Panc1 (cell line): ENCODE measurements at regions not wholly inside any gene's neighbourhood (a gene's known extent, or its start where the extent isn't known, plus 50 kb on each side); places are given as distances from the start of the nearest gene placed in this dataset.

Experiments
- ATAC-seq: fragments of 200-7000 bp; cut with Tn5 transposase; 2 replicates; pipeline ENCODE4 v1.9.1; 2020; ENCODE audit warnings: mild to moderate bottlenecking, moderate library complexity
- BruUV-seq: library from RNA; stranded (reverse); fragments of 400-500 nt; replicated peaks from 2 replicates; lab custom pipeline; 2021; lab: Mats Ljungman, UMichigan
- CTCF ChIA-PET: fragments of 300-600 bp; sonication (Branson Sonifier 250); formaldehyde crosslinking; loops from one replicate; lab custom pipeline; 2022; ENCODE audit warnings: antibody characterized with exemption; lab: Charles Lee
- POLR2A ChIA-PET: fragments of 300-600 bp; sonication (Branson Sonifier 250); formaldehyde crosslinking; loops from one replicate; lab custom pipeline; 2022; ENCODE audit warnings: antibody characterized with exemption; lab: Charles Lee
- DNase-seq: peaks from one replicate; pipeline ENCODE4 v3.0.0-alpha.2; 2010; ENCODE audit warnings: low read depth, low spot score
- H3K27ac ChIP-seq: 2 replicates; pipeline ENCODE4 v1.5.1; 2011; ENCODE audit warnings: mild to moderate bottlenecking, low read length, inconsistent platforms
- H3K27me3 ChIP-seq: fragments of 200-500 bp; sonication (Bioruptor generic); 2 replicates; pipeline ENCODE4 v1.6.0; 2014; ENCODE audit warnings: low read length, inconsistent platforms; ENCODE audit not compliant: control insufficient read depth, insufficient read depth
- H3K36me3 ChIP-seq: fragments of 200-500 bp; sonication (Bioruptor generic); 2 replicates; pipeline ENCODE4 v1.5.1; 2014; ENCODE audit warnings: inconsistent platforms, mild to moderate bottlenecking, low read length, moderate library complexity; ENCODE audit not compliant: control insufficient read depth, insufficient read depth
- H3K4me1 ChIP-seq: 2 replicates; pipeline ENCODE4 v1.5.1; 2011; ENCODE audit warnings: inconsistent platforms, mild to moderate bottlenecking, low read length, moderate library complexity; ENCODE audit not compliant: control insufficient read depth, insufficient read depth
- H3K4me3 ChIP-seq, 2 experiments: 2 replicates each; pipeline ENCODE4 v1.5.1; 2011 to 2012; ENCODE audit warnings: low read depth in 2 of 2, low read length in 2 of 2, mild to moderate bottlenecking in 2 of 2, inconsistent platforms in 1 of 2, moderate library complexity in 1 of 2
- H3K9me3 ChIP-seq: fragments of 200-500 bp; sonication (Bioruptor generic); 2 replicates; pipeline ENCODE4 v1.5.1; 2014; ENCODE audit warnings: low read depth, mild to moderate bottlenecking, inconsistent platforms, low read length, moderate library complexity; ENCODE audit not compliant: control insufficient read depth, insufficient read depth
- POLR2AphosphoS5 ChIP-seq: IDR thresholded peaks from 2 replicates; pipeline ENCODE4 v1.6.1; 2012; ENCODE audit warnings: mild to moderate bottlenecking, low read depth, low read length, moderate library complexity
- SIN3A ChIP-seq: IDR thresholded peaks from 2 replicates; pipeline ENCODE4 v1.6.1; 2012; ENCODE audit warnings: low read depth, mild to moderate bottlenecking, low read length, moderate library complexity, borderline replicate concordance; ENCODE audit not compliant: insufficient read depth
- TCF7L2 ChIP-seq: IDR thresholded peaks from 2 replicates; pipeline ENCODE4 v1.6.1; 2011; ENCODE audit warnings: mild to moderate bottlenecking, low read depth, low read length, inconsistent platforms
- in situ Hi-C: cut with HindIII; loops from 2 replicates; pipeline ENCODE4 v1.10.0; 2016; ENCODE audit warnings: low sequenced_read_pairs, low pct_unique_long_range_greater_than_20kb
- intact Hi-C: fragments of 100-400 bp; cut with micrococcal nuclease; formaldehyde crosslinking; loops from one replicate; pipeline ENCODE4 v1.10.0; 2022; ENCODE audit not compliant: unreplicated experiment
- TF ChIP-seq, protein P1 (sequence below), 2 experiments: IDR thresholded peaks; 2 replicates each; pipeline ENCODE4 v1.6.1; 2011 to 2012; ENCODE audit warnings: low read depth in 2 of 2, control low read depth in 1 of 2, low read length in 1 of 2, mild to moderate bottlenecking in 1 of 2, moderate library complexity in 1 of 2; ENCODE audit not compliant: insufficient read depth in 1 of 2
- TF ChIP-seq, protein P2 (sequence below): fragments of 450-650 bp; IDR thresholded peaks from 2 replicates; pipeline ENCODE4 v1.5.1; 2017; ENCODE audit warnings: mild to moderate bottlenecking

DNA sequence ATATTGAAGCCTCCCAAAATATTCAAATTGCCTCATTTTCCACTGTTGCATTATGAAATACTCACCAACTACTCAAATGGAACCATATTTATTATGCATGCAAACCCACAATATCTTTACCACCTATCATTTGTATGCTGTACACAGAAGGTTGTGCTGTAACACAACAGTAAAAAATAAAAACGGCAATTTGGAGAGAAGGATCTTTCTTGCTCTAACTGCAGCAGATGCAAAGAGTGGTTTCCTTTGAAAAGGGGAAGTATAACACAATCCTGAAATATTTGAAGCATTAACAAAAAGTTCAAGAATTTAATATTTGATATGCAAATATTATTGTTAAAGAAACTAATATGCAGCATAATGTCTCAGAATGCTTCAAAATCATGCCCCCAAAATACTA is 244.5 kb upstream of the SUCLG2 start:
- POLR2A ChIA-PET, result no interaction called here
- H3K4me1 ChIP-seq, result no peaks in the 10 kb centered on the region
- no TSS peak for BruUV-seq
- no peak for TF ChIP-seq SIN3A
- TF ChIP-seq POLR2AphosphoS5, result no peak
- no peak for TF ChIP-seq TCF7L2
- TF ChIP-seq, protein P1, sequence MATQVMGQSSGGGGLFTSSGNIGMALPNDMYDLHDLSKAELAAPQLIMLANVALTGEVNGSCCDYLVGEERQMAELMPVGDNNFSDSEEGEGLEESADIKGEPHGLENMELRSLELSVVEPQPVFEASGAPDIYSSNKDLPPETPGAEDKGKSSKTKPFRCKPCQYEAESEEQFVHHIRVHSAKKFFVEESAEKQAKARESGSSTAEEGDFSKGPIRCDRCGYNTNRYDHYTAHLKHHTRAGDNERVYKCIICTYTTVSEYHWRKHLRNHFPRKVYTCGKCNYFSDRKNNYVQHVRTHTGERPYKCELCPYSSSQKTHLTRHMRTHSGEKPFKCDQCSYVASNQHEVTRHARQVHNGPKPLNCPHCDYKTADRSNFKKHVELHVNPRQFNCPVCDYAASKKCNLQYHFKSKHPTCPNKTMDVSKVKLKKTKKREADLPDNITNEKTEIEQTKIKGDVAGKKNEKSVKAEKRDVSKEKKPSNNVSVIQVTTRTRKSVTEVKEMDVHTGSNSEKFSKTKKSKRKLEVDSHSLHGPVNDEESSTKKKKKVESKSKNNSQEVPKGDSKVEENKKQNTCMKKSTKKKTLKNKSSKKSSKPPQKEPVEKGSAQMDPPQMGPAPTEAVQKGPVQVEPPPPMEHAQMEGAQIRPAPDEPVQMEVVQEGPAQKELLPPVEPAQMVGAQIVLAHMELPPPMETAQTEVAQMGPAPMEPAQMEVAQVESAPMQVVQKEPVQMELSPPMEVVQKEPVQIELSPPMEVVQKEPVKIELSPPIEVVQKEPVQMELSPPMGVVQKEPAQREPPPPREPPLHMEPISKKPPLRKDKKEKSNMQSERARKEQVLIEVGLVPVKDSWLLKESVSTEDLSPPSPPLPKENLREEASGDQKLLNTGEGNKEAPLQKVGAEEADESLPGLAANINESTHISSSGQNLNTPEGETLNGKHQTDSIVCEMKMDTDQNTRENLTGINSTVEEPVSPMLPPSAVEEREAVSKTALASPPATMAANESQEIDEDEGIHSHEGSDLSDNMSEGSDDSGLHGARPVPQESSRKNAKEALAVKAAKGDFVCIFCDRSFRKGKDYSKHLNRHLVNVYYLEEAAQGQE (IDR thresholded peaks at IDR 0.05; ENCODE audit: insufficient read depth in 1 of 2, low read depth in 2 of 2, low read length in 1 of 2), result no peak
- TF ChIP-seq, protein P2, sequence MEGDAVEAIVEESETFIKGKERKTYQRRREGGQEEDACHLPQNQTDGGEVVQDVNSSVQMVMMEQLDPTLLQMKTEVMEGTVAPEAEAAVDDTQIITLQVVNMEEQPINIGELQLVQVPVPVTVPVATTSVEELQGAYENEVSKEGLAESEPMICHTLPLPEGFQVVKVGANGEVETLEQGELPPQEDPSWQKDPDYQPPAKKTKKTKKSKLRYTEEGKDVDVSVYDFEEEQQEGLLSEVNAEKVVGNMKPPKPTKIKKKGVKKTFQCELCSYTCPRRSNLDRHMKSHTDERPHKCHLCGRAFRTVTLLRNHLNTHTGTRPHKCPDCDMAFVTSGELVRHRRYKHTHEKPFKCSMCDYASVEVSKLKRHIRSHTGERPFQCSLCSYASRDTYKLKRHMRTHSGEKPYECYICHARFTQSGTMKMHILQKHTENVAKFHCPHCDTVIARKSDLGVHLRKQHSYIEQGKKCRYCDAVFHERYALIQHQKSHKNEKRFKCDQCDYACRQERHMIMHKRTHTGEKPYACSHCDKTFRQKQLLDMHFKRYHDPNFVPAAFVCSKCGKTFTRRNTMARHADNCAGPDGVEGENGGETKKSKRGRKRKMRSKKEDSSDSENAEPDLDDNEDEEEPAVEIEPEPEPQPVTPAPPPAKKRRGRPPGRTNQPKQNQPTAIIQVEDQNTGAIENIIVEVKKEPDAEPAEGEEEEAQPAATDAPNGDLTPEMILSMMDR, result no peak
- H3K27ac ChIP-seq, result no peak overlapping the region
- H3K36me3 ChIP-seq, result no peaks in the 10 kb centered on the region
- DNase-seq (no peak), ATAC-seq (no peak)
- in situ Hi-C loops, result no loop called here
- CTCF ChIA-PET, result no interaction called here
- intact Hi-C loops, result no loop called here
- no peaks in the 10 kb centered on the region for H3K9me3 ChIP-seq
- H3K27me3 ChIP-seq, result no peaks in the 10 kb centered on the region
- H3K4me3 ChIP-seq, result no peak overlapping the region

DNA sequence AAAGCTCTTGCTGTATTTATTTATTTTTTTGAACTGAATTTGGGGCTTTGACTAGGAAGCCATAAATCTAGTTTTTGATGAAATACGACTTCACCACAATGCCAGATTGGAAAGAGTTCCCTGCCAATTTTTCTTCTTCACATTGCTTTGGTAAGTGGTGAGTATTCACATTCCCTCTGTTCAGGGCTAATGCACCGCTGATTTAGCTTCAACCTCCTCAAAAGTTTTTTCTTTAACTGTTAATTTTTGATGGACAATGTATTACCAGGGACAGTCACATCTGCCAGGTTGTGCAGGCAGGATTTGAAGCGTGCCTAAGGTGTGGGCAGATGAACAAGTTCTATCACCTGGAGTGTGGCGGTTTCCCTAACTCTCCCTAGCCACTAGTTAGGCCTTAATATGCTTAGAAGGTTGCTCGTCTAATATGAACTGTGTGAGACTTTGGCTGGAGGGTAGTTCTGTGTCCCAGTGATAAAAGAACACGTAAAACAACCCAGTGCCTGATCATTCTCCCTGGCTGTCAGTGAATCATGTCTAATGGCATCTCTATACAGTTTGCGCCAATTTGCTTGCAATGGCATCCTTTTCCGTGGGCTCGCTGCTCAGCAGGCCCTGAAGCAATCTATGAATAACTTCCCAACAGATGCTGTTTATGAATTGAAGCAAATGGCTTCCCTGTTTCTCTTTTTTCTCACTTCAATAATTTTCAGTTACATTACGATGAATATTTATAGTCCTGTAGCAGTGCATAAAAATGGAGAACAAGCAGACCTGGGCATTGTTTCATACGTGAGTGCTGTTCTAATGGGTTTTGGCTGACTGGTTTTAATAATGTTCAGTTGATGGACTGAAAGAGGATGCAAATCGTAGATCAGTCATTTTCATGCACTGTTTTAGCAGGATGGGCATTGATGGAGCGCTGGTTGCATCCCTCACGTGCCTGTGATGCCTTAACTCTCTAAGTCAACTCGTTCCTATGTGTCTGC is 243.2 kb upstream of the SUCLG2 start:
- H3K9me3 ChIP-seq, result no peaks in the 10 kb centered on the region
- no TSS peak for BruUV-seq
- no peaks in the 10 kb centered on the region for H3K4me1 ChIP-seq
- H3K4me3 ChIP-seq, result no peak overlapping the region
- no peaks in the 10 kb centered on the region for H3K36me3 ChIP-seq
- H3K27me3 ChIP-seq, result no peaks in the 10 kb centered on the region
- intact Hi-C loops, result no loop called here
- in situ Hi-C loops, result no loop called here
- TF ChIP-seq, protein P1 (IDR thresholded peaks at IDR 0.05; ENCODE audit: insufficient read depth in 1 of 2, low read depth in 2 of 2, low read length in 1 of 2), result no peak
- TF ChIP-seq TCF7L2, result no peak
- TF ChIP-seq POLR2AphosphoS5, result no peak
- TF ChIP-seq, protein P2, result no peak
- no peak for TF ChIP-seq SIN3A
- ATAC-seq (no peak), DNase-seq (no peak)
- H3K27ac ChIP-seq, result no peak overlapping the region
- ChIA-PET POLR2A (no interaction called here), CTCF (no interaction called here)
